ENCODE measurements at regions not wholly inside any gene's neighbourhood (a gene's known extent, or its start where the extent isn't known, plus 50 kb on each side); places are given as distances from the start of the nearest gene placed in this dataset.
A peak's percentile ranks its signal among the peaks of the same experiment; 100 is the strongest.

DNA sequence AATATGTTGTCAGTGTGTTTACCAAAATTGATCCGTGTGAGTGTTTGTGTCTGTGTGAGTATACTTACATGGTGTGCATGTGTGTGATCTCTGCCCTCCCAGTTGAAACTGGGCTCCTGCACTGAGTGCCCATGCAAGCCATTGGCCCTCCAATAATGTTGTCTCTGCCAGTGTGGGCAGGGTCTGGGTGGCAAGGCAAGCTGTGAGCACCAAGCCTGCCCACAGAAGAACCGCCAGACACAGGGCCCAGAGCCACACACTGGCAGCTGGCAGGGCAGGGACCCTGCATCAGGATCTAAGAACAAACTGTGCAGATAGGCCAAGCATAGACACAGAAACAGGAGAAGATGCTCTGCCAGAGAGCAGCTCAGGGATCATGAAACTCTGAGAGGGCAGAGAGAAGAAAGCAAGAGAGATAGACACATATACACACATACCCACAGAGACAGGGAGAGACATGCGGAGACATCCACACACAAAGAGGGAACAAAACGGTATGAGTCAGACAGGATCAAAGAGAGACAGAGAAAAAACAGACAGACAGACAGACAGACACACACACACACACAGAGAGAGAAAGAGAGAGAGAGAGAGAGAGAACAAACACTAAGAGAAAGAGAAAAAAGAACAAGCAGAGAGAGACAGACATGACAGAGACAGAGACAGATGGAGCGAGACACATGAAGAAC is 555.0 kb downstream of the MID1IP1 start:
- no peak for DNase-seq

DNA sequence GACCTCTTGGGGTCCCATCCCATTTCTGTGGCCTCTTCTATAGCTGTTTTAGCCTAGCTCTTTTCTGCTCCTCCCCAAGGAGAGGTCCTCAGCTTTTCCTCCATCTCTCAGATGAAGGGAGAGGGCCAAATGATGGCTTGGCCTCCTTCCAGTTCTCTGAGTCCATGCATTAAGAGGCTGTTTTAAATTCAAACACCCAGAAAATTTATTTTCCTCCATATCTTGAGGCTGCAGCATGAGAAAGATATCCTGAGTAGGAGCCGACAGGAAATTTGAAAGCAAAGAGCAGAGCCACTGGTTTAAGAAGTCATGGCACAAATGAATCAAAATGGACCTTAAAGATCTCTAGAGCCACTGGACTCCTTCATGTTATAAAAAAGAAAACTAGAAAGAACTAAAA is 558.8 kb downstream of the MID1IP1 start:
- no peak for DNase-seq

DNA sequence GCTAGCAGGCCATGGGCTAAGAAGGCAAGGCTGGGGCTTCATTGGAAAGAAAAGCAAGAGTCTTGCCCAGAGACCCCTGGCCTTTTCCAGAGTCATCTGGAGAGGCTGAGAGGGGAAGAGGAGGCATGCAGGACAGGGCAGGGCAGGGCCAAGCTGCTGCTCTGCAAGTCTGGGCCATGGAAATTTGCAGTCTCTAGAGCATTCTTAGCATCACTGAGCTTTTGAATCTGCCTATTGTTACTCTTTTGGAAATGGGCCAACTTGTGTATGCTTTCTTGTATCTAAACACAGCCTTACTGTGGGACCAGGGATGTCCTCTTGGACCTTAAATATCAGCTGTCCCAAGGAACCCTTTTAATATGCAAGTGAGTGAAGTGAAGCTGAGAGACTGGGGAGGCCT is 560.5 kb downstream of the MID1IP1 start:
- no peak for DNase-seq

DNA sequence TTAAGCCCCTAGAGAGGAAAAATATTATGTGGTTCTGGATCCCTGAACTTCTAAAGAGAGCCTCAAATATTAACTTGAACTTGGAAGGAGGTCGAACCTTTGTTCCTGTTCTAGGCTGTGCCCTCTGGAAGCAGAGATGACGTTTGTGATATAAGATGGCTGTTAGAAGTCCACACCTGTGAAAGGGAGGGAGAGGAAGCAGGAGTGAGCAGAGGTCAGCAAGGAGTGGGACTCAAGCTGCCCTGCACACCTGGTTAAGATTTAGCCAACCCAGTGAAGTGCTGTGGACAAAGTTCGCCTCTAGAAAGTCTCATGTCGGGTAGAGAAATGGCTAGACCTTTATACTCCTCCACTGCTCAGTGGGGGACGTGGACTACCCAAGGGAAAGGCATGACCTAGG is 566.2 kb downstream of the MID1IP1 start:
- no peak for DNase-seq

DNA sequence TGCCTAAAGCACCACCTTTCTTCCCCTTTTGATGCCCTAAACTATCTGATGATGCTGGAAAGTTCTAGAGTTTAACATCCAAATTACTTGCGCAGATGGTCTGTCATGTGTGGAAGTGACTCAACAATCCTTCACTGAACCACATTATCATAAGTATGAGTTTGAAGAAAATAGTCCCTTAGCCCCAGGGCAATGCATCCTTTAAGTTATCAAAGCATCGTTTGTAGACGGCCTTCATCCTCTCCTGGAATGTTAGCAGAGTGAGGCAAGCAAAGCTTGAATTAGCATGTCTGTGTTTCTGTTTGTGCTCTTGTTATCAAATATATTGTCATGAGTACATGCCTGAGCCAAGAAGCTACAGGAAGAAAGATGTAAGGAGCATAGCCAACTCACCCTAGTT is 570.9 kb downstream of the MID1IP1 start:
- DNase-seq = no peak

DNA sequence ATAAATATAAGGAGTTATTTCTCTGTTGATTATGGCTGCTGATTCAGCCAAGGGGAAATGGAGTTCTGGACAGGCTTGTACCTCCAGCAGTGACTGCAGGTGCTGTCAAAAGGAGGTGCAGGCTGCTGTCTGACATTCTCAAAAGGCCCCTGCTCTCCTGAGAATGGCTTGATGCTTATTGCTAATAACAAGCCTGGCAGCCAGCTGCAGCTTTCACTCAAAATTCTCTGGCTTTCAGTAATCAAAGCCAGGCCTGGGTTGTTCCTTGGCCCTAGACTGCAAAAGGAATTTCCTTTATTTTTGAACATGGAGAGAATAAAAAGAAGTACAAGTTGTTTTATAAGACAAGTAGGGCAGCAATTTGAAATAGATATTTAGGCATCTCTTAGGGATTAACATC is 575.9 kb downstream of the MID1IP1 start:
- no peak for DNase-seq

DNA sequence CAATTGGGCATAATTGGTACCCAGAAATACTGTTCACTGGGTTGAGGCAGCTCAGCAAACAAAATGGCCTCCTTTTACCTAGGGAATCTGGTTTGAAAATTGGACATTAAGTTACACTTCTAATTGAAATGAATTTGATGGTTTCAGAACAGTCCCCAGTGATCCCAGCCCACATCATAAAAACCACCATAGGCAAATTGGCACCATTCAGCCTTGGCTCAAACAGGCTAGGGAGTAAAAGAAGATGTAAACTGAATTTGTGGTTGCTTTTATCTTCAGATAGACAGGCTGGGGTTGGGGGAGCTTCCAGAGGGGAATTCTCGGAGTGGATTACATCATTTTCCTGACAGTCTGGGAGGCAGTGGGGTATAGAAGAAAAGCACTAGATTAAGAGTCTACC is 576.5 kb downstream of the MID1IP1 start:
- no peak for DNase-seq

DNA sequence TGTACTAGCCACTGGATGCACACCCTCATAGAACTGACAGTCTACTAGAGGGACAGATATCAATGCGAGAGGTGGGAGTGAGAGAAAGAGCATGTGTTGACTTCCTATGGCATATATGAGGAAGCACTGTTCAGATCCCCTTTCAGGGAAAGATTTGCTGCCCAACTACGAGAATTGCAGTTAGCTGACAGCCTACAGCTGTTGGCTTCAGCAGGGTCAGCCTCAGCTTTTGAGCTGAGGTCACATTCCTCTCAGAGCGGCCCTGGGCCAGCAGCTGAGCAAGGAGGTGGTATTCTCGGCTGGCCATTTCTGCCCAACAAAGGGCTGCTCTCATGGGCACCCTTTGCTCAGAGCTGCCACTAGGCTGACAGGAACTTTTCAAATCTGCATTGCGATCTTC is 580.2 kb downstream of the MID1IP1 start:
- no peak for DNase-seq

DNA sequence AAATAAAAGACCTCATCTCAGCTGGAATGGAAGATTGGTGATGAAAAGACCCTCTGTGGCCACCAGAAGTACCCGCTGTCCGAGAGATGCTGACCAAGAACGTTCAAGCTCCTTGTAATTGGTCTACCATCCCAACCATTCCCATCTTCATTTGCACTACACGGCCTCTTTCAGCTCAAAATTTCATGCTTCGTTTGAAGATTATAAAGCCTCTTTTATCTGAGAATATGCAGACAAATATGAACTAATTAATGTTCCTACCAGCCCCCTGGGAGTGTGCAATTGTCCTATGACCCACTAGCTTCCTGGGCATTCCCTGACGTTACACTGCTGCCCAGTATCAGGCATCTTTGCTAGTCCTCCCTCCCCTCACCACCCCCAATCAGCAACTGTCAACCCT is 583.7 kb downstream of the MID1IP1 start:
- DNase-seq = no peak

DNA sequence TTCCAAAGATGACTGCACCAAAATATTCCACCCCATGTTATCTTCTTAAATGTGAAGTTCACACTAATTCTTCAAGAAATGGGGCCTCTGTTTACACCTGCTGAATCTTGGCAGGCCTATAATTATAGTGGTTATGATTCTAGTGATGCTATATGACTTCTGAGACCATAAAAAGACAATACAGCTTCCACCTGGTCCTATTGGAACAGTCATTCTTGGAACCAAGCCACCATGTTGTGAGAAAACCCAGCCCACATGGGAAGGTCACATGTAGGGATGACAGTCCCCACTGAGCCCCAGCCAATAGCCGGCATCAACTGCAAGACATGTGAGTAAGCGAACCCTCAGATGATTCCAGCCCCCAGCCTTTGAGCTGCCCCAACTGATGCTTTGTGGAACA is 587.5 kb downstream of the MID1IP1 start:
- no peak for DNase-seq

DNA sequence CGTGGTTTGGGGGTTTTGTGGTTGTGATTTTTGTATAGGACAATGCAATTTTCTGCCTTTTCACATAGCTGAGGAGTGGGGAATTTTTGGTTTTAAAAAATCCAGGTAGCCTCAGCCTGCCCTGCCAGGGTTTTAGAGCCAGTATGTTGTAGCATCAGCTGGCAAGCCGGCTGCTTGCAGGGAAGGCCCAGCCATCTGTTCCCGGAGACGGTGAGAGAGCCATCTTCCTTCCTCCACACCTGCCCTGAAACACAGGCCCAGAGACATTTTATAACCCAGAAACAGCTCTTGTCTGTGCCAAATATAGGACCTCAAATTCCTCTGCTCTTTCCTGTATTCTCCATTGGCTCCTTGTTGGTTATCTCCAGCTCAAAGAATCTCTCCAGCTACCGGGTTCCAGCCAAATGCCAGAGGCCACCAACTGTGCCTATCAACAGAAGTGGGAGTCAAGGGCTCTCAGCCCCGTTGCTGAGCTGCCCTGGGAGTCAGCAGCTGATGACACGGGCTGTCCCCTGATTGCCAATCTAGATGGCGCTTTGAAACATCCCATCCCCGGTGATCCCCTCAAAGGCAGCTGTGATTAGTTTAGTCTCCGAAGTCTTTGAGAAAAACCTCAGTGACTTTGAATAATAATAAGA is 595.2 kb downstream of the MID1IP1 start:
- no peak for DNase-seq

DNA sequence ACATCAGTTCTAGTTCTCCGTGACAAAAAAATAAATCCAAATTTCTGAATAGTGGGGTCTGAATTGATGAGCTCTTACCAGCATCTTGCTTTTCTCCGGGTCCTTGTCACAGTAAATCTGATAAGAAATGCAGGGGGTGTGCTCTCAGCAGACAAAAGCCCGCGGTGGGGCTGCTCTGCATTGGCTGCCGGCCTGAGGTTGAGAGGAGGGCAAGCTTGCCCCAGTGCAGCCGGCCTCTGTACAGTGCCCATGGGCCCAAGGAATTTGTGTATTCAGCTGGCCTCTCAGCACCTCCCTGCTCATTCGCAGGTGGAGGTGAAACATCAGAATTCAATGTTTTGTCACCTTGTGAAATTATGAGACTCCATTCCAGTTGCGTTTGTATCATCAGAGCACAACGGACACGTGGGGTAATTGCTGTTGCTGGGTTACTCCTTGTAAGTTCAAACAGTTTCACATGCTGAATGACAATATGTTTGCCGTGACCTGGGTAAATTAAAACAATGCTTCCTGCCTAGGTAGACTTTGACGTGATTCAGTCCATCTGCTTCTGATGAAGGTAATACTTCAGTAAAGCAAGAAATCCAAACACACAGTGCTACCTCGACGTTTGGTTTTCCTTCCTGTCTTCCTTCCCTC is 596.4 kb downstream of the MID1IP1 start:
- DNase-seq = no peak

DNA sequence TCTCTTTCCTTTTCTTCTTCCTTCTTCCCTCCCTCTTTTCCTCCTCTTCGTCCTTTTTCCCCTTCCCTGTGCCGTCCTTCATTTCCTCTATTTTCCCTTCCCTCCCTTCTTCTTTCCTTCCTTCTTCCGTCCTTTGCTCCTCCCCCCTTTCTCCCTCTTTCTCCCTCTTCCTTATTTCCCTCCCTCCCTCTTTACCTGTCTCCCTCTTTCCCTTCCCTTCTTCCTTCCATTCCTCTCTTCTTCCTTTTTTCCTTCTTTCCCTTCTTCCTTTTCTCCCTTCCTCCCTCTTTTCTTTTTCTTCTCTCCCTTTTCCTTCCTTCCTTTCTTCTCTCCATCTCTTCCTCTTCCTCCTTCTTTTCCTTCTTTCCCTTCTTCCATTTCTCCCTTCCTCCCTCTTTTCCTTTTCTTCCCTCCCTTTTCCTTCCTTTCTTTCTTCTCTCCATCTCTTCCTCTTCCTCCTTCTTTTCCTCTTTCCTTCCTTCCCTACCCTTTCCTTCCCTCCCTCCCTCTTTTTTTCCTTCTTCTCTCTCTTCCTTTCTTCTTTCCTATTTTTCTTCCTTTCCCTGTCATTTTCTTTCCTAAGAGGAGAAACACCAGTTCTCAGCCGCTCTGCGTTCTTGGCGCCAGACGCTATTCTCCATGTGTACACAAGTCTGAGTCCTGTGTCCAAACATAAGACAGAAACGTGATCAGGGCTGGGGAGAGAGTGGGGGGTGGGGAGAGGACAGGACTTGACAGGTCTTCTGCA is 597.1 kb downstream of the MID1IP1 start:
- DNase-seq = no peak

DNA sequence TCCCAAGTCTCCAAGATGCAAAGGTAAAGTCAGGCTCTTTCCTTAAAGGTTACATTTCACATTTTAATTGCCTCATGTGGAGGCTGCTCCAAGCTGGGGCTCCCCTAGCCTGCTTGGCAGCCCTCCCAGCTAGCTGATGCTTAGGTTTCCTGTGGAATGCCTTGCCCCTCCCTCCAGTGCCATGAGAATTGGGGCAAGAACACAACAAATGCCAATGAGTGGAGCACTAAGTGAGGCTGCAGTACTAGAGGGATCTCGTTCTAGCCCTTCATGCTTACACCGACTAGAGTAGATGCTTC is 597.7 kb downstream of the MID1IP1 start:
- peak; percentile 2 for DNase-seq

DNA sequence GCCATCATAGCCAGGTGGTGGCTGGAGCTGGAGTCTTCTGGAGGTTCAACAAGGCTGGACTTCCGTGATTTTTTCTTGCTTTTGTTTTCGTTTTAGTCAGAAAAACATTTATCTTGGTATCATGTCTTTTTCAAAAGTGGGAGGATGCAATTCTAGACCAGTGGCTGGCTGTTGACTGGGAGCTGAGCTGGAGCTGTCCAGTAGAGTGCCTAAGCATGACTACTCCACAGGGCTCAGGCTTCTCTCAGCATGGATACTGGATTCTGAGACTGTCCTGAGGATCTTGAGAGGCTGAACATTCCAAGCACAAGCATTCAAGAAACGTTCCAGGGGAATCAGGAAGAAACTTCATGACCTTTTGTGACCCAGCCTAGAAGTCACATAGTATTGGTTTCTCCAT is 598.1 kb downstream of the MID1IP1 start:
- DNase-seq = no peak

DNA sequence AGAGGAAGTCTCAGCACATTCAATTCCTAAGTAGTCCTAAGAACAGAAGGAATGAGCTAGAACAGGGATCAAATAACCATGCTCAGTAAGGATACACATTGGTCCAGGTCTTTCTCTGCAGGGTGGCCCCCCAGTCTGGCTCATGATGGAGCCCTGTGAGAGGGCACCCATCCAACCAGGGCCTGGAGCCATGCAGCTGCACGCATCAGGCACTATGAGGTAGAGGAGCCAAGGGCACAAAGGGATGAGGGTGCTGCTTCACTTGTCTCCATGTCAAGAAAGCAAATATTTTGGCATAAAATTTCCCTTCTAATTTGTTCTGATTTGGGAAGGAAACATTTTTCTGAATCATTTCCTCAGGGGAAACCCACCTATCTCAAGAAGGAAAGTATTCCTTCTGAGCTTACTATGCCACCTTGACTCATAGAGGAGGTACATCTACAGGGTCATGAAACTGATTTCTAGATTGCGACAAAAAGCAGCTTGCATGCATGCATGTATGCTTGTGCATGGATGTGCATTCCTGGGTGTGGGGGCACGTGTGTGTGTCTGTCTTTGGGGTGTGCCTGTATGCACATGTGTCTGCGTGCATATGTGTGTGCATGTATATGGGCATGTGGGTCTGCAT is 600.3 kb downstream of the MID1IP1 start:
- DNase-seq = no peak

DNA sequence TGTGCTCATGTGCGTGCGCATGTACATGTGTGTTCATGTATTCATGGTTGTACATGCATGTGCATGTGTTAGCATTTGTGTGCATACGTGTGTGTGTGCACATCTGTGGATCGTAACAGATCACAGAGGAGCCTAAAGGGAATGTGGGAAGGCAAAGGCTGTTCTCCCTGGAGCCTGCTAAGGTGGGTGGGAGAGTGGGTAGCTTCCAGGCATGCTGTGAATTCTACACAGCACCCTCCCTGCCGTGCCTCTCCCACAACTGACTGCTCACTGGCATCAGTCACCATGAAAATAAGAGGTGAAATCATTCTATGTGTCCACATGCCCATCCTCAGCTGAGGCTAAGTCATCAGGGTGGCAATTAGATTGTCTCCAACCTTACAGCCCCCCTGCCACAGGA is 600.9 kb downstream of the MID1IP1 start:
- DNase-seq = no peak

DNA sequence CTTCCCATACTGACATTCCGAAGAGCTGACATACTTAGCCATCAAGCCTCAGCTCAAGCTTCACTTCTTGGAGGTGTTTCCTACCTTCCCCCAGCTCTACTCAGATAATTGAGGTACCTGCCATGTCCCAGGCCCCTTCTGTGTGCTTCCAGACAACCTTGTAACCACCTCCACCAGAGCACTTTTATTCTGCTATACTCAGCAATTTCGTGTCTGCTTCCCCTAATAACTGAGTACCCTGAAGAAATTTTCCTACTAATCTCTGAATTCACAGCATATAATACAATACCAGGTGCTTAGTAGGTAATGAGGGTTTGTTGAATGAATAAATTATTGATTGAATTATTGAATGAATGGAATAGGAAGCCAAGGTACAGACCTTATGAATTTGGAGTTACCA is 605.5 kb downstream of the MID1IP1 start:
- DNase-seq = no peak

DNA sequence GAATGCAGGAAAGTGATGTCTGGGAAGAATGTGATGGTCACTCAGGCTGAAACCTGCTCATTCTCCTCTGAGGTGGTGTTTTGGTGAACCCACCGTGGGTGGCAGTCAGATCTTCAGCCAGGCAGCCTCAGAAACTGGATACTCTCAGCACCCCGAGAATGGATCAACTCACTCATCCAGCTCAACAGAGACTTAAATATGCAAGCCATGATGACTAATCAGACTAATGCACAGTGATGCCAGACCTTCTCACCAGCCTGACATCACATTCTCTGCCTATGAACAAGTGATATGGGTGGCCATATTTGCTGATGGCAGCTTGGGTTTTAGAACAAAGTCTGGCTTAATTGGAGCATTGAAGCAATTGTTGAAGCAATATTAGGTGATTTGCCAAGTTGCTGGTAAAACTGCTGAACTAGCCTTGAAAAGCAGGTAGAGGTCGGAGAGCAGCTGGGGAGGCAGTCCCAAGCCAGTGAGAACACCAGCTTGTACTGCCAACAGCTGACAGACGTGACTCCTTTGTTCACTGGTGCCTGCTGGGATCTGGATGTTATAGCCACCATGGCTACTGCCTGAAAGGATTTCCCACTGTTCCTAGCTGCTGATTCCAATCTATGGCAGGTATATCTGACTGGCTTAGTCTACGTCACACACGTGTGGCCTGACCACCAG is 608.1 kb downstream of the MID1IP1 start:
- DNase-seq = peak; percentile 6

DNA sequence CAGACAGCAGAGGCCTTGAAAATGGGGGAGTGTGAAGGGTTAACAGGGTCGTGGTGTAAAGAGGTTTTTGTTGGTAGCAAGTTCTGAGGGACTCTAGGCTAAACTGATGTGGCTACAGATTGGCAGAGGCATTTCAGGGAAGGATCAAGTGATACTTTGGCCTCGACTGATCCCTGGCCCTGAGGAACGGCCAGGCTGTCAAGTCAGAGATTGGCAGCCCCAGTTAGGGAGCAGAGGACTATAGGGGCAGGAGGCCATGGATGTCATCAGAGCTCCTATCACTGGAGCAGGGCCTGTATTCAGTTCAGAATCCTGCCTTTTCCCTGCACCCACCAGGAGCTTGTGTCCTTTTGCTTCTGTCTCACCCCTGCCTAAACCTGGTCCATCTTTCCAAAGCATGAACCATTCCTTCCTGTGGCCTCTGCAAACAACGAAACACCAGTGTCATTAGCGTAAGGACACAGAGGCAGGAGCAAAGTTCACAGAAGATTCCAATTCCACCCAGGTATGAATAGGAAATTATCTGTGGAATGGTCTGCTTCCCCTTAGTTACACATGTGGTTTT is 613.1 kb downstream of the MID1IP1 start:
- no peak for DNase-seq

DNA sequence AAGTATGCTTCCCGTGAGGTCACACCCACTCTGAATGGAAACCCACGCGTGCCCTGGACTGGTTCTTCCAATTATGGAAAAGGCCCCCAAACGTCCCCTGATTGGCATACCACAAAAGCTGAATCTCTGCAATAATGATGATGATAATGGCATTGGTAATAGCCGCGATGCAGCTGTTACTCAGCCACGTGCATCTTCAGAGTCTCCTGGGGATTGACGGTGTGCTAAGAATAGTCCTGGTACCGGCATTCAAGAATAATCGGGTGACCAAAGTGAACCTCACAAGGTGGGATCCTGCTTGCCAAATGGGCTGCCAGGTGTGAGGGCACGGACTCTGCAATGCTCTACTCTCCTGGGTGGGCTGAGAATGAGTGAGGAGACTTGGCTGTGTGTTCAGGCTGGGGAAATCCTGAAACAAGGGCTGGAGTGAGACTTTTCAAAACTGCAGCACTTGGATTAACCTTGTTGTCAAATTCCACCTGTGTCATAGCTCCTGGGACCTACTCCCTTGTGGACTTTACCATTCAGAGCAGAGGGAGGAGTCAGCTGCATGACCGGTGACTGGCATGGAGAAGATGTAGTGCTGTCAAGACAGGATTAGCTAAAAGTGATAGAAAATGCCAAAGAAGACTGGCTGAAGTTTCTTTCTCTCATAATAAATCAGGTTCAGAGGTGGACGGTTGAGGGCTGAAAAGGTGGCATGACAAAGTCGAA is 615.4 kb downstream of the MID1IP1 start:
- DNase-seq = no peak

DNA sequence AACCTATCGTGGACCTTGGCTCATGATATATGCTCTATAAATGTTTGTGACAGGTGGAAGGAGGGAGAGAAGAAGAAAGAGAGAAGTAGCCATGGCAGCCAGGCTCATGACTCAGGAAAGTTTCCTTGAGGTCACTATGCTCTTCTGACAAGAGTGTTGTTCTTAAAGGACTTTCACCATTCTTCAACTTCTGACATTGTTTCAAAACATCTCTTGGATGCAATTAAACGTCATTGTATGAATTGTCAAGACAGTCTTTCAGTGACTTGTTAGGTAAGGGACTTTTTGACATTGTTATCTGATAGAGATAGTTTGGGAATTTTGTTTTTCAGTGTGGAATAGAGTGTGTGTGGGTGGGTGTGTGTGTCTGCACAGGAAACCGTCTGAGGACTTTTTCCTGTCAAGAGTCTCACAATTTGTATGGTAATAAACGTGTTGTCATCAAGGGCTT is 617.0 kb downstream of the MID1IP1 start:
- DNase-seq = peak; percentile 3
